HG03135 (cell line): ENCODE measurements at regions not wholly inside any gene's neighbourhood (a gene's known extent, or its start where the extent isn't known, plus 50 kb on each side); places are given as distances from the start of the nearest gene placed in this dataset.
"Not testable (repeated sequence)": the region's sequence is repeated elsewhere in the genome, so short reads cannot be mapped to it uniquely, and the experiment has no call there.

Experiments
- ATAC-seq: cut with Tn5 transposase; IDR thresholded peaks from one replicate; pipeline ENCODE4 v1.9.1; 2021; ENCODE audit warnings: mild to moderate bottlenecking, moderate library complexity; ENCODE audit not compliant: unreplicated experiment

DNA sequence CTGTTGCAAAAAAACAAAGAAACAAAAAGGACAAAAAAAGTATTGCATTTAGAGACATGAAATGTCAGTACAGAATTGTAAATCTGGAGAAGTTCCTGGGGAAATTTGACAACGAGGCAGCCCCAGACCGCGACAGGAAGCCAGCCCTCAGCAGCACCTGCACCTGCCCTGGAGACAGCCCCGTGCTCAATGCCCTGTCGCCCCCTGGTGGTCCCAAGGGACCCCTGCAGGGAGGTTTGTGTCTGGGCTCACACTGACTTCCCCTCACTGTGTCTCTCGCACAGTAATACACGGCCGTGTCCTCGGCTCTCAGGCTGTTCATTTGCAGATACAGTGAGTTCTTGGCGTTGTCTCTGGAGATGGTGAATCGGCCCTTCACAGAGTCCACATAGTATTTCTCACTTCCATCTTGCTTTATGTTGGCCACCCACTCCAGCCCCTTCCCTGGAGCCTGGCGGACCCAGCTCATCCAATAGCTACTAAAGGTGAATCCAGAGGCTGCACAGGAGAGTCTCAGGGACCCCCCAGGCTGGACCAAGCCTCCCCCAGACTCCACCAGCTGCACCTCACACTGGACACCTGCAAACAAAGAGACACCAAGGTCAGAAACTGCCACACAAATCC, 535.6 kb downstream of the TMEM121 start:
- ATAC-seq = not testable (repeated sequence)

DNA sequence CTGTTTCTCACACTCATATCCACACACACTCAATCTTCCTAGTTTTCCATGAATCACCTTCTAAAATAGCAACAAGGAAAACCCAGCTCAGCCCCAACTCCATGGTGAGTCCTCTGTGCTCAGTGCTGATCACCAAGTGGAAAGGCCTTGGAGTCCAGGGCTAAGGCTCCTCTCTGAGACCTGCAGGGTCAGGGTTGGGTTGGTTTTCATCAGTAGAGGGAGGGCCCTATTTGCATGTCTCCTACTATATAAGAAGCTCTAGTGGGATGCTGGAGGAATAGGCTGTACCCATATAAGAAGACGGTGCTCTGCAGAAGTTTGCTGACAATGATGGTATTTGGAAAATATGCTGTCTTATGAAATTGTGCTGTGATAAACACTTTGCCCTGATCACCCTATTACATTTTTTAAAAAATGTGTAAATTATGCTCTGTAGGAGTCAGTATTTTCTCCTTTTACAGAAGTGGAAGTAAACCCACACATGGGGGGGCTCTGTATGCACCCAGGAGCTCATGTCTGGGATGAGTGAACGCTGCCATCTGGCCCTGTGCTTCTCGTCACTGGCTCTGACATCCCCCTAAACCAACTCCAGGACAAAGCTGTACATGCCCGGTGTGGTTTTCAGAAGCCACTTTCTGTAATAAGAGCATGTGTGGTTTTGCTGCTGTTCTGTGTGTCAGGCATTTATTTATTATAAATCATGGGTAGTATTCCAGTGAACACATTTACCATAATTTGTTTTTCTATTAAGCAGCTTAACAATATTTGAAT, 536.3 kb downstream of the TMEM121 start:
- no peak for ATAC-seq

DNA sequence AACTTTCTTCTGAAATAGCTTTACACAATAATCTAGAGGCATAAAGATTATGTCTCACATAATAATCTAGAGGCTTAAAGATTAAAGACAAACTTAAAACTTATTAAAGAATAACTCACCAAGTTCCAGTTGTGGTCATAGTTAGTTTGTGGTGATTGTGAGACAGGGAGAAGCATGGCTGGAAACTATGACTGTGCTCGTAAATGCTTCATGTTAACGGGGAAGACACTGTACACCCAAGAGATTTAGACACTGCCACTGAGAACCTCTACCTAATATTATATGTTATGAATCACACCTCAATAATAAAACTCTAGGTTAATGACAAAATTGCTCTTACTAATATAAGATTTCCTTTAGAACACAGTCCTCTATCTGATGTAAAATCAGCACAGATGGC, 541.6 kb downstream of the TMEM121 start:
- ATAC-seq = no peak

DNA sequence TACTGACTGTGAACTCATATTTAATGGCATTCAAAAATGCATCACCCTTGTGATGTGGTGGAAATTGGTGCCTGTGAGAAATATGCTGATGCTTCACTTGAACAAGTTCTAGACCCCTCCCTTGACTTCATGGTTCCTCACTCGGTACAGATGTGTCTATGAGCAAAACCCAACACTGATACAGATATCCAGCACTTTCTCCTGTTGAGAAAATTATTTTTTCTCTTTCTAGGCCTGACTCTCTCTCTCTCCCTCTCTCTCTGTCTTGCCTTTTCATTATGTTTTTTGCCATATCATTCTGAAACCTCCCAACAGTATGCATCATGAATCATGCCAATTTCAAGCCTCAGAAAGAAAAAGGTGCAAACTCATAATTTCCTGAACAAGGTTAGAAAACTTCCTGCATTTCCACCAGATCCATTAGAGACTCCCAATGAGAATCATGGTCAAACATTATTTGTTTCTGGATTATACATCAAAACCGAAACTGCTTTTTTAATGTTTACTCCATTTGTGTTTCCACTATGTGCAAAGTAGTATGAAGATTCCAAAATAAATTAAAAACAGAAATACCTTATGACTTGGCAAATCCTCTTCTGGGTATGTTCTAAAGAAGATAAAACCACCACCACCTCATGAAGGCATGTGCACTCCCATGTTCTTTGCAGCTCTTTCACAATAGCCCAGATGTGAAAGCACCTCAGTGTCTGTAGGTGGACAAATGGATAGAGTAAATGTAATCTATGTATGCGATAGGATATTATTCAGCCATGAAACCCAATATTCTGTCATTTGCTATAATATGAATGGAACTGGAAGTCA, 543.6 kb downstream of the TMEM121 start:
- ATAC-seq = no peak

DNA sequence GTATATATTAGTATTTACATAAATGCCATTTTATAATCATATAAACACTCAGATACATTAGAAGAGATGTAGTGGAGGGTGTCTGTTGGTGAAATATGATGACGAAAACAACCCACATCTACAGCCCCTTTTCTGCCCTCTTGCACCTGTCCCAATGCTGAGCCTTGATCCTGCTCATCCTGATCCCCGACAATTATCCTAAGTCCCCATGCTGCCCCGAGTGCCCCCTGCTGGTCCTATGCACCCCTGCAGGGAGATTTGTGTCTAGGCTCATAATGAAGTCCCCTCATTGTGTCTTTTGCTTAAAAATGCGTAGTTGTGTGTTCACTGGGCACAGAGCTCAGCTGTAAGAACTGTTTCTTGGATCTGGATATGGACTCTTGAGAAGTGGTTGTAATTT, 554.5 kb downstream of the TMEM121 start:
- ATAC-seq = no peak

DNA sequence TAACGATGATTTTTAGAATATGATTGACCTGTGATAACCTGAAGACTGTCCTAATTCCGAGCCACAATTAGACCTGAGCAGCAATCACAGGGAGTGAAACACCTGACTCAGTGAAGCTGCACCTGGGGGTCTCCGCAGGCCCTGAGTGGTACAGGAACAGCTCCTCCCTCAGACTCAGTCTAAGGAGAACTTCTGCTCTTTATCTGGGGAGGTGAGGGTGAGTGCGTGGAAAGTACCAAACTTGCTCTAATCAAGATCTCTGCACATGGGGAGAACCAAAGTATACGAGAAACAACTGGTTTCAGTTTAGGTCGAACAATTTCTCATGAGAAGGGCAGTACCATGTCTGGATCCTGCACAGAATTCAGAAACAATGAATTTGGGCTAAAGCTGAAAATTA, 555.3 kb downstream of the TMEM121 start:
- not testable (repeated sequence) for ATAC-seq

DNA sequence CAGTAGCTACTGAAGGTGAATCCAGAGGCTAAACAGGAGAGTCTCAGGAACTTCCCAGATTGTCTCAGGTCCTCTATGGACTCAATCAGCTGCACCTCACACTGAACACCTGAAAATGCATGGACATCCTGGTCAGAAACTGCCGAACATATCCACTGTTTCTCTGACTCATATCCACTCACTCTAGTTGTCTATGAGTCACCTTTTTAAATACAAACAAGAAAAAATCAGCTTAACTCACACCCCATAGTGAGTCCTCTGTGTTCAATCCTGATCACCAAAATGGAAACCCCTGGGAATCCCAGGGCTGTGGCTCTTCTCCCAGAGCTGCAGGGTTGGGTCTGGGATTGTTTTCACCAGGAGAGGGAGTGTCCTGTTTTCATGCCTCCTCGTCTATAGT, 556.7 kb downstream of the TMEM121 start:
- ATAC-seq = no peak

DNA sequence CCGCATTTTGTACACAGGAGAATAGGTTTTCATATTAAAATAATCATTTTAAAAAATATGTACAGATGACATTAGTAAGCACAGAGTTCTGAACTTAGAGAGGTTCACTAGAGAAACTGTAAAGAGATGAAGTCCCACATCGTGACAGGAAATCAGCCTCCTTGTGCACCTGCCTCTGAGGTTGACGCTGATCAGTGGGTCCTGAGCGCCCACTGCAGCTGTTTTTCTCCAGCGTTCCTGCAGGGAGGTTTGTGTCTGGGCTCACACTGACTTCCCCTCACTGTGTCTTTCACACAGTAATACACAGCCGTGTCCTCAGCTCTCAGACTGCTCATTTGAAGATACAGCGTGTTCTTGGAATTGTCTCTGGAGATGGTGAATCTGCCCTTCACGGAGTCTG, 561.5 kb downstream of the TMEM121 start:
- ATAC-seq = no peak

DNA sequence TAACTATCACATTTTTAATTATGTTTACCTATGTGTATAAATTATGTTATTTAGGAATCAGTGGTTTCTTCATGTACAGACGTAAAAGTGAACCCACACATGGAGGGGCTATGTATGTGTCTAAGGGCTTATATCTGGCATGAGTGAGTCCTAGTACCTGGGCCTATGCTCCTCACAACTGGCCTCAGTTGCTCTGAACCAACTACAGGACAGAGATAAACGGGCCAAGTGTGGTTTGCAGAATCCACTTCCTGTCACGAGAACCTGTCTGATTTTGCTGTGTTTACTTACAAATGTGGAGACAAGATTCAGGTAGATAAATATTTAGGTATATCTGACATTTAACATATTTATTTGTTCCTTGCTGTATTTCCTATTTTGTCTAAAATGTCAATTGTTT, 562.5 kb downstream of the TMEM121 start:
- ATAC-seq = not testable (repeated sequence)

DNA sequence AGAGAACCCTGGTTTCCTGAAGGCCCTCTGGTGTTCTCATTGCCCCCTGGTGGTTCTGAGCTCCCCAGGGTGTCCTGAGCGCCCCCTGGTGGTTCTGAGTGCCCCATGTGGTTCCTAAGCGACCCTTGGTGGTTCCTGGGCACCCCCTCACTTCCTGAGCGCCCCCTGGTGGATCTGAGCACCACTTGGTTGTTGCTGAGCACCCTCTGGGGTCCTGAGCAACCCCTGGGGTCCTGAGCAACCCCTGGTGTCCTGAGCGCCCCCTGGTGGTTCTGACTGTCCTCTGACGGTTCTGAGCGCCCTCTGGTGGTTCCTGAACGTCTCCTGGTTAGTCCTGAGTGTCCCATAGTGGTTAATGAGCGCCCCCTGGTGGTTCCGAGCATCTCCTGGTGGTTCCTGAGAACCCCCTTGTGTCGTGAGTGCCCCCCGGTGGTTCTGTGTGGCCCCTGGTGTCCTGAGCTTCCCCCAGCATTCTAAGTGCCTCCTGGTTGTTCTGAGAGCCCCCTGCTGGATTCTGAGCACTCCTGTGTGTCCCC, 568.3 kb downstream of the TMEM121 start:
- no peak for ATAC-seq

DNA sequence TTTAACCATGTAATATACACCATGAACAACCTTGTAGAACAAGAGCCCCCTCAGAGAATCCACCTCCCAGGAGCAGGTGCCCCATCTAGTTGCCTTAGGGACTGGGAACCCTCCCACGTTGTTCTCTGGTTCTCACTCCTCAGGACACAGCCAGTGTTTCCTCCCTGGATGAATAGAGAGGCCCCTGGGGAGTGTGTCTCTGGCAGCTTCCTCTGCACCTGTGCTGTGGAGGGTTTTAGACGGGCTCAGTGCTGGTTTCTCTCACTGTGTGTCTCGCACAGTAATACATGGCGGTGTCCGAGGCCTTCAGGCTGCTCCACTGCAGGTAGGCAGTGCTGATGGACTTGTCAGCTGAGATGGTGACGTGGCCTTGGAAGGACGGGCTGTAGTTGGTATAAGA, 581.3 kb downstream of the TMEM121 start:
- no peak for ATAC-seq

DNA sequence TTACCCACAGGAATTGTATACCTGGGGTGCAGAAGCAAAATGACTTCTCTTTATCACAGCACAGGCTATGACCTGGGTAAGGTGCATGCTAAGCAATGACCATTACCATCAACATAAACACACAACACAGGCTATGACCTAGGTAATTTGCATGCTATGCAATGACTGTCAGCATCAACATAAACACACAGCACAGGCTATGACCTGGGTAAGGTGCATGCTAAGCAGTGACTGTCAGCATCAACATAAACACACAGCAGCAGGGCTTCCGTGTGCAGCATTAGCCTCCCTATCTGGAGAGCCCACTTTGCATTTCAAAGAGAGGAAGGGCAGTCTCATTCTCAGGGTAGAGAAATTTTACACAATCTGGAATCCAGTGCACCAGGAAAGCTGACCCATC, 583.0 kb downstream of the TMEM121 start:
- ATAC-seq = no peak

DNA sequence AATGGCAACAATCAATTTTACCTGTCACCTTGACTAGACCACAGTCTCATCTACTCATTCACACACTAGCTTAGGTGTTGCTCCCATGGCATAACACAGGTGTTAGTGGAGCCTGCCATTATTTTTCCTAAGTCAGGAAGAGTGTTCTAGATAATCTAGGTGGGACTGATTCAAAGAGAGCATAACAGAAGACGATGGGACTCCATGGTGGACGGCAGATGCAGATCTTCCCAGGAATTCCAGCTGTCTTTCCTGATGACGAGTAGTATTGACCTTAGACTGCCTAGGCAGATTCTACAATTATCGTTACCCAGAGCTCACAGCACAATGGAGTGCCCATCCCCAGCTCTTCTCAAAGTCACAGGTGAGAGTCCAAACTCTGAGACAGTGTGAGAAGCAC, 589.0 kb downstream of the TMEM121 start:
- no peak for ATAC-seq

DNA sequence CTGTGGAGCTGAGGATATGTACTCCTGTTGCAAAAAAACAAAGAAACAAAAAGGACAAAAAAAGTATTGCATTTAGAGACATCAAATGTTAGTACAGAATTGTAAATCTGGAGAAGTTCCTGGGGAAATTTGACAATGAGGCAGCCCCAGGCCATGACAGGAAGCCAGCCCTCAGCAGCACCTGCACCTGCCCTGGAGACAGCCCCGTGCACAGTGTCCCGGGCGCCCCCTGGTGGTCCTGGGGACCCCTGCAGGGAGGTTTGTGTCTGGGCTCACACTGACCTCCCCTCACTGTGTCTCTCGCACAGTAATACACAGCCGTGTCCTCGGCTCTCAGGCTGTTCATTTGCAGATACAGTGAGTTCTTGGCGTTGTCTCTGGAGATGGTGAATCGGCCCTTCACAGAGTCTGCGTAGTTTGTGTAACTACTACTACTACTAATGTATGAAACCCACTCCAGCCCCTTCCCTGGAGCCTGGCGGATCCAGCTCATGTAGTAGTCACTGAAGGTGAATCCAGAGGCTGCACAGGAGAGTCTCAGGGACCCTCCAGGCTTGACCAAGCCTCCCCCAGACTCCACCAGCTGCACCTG, 590.1 kb downstream of the TMEM121 start:
- ATAC-seq = not testable (repeated sequence)

DNA sequence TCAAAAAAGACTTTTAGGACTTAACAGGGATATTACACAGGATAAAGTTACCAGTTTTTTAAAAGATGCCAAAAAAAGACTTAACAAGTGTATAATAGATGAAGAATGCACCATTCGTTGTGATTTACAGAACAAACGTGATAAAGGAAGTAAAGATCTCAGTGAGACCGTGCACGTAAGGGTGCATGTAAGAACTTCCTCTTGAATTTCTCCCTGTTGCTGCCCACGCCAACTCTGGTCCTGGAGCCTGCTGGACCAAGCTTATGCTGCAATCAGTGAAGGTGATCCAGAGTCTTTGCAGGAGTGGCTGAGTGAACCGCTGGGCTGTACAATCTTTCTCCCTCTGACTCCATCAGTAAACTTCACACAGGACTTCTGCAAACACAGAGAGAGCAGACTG, 593.7 kb downstream of the TMEM121 start:
- ATAC-seq = no peak

DNA sequence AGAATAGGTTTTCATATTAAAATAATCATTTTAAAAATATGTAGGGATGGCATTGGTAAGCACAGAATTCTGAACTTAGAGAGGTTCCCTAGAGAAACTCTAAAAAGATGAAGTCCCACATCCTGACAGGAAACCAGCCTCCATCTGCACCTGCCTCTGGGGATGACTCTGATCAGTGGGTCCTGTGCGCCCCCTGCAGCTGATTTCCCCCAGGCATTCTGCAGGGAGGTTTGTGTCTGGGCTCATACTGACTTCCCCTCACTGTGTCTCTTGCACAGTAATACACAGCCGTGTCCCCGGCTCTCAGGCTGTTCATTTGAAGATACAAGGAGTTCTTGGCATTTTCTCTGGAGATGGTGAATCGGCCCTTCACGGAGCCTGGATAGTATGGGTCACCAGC, 602.9 kb downstream of the TMEM121 start:
- no peak for ATAC-seq

DNA sequence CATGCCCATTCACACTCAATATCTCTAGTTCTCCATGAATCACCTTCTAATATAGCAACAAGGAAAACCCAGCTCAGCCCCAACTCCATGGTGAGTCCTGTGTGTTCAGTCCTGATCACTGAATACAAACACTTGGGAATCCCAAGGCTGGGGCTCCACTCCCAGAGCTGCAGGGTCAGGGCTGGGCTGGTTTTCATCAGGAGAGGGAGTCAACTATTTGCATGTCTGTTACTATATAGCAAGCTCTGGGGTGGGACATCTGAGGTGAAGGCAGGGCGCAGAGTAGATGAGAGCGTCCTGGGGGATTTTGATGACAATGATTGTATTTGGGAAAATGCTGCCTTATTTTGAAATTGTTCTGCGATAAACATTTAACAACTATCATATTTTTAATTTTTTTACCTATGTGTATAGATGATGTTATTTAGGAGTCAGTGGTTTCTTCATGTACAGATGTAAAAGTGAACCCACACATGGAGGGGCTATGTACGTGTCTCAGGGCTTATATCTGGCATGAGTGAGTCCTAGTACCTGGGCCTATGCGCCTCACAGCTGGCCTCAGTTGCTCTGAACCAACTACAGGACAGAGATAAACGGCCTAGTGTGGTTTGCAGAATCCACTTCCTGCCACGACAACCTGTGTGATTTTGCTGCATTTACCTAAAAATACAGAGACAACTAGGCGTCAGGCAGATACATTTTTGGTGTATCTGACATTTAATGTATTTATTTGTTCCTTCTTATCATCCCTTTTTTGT, 603.7 kb downstream of the TMEM121 start:
- not testable (repeated sequence) for ATAC-seq

DNA sequence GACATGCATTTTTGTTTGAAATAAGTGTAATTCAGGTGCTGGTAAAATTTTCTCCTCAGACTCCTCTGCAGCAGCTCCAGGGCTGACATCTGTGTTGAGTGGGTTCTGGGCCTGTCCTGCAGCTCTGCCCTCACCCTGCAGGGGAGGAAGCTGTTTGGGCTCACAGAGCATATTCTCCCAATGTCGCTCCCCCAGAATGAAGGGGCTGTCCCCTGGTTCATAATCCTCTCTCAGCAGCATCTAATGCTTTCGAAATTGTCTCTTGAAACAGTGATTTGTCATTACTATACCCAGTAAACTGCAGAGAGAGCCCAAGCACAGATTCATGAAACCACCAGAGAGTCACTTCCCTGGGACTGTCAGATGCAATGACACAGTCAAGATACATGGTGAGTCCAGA, 606.7 kb downstream of the TMEM121 start:
- ATAC-seq = not testable (repeated sequence)

DNA sequence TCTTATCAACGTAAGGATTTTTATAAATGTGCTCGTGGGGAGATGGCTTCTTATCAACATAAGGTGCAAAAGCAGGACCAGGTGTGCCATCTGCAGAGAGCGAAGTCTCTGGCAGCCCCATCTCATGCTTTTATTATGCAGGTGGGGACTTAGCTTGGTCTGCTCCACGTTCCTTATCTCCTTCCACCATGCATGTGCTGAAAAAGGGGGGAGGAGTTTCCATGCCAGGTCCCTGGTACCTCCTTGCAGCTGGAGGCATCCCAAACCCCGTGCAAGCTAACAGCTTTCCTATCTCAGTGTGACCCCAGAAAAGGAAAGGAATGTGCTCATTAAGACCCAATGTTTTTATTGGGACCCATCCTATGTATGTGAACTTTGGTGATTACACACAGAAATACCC, 608.5 kb downstream of the TMEM121 start:
- no peak for ATAC-seq
